GM21619 (cell line): ENCODE measurements at regions not wholly inside any gene's neighbourhood (a gene's known extent, or its start where the extent isn't known, plus 50 kb on each side); places are given as distances from the start of the nearest gene placed in this dataset.
"Not testable (repeated sequence)": the region's sequence is repeated elsewhere in the genome, so short reads cannot be mapped to it uniquely, and the experiment has no call there.

ENCODE experiments used
- ATAC-seq: cut with Tn5 transposase; IDR thresholded peaks from one replicate; pipeline ENCODE4 v1.9.1; 2021; ENCODE audit not compliant: unreplicated experiment

- no peak for ATAC-seq
Measured at GRCh38 chr3:177382944-177383343, 185.7 kb upstream of the TBL1XR1 start.

GRCh38 chr3:177385186-177385585 is 187.9 kb upstream of the TBL1XR1 start:
- ATAC-seq, result no peak

DNA sequence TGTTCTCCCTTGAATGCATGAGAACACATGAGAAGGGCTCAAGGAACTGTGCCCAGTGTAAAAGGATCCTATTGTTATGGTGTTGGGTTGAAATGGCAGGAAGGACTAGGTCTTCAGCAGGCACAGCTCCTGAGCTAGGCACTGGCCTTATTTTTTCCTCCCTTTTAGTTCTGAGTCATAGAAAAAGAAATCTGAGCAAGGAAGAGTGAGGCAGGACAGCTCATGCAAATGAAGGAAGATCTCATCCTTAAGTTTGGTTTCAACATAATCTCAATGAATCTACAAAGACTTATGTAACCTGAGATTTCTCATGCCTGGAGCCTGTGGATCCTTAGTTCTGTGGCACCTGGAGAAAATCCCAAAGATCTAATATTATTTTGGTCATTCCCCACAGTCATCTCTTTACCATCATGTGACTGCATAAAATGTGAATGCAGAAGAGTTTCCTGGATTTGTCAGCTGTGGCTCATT is 188.6 kb upstream of the TBL1XR1 start:
- no peak for ATAC-seq

DNA sequence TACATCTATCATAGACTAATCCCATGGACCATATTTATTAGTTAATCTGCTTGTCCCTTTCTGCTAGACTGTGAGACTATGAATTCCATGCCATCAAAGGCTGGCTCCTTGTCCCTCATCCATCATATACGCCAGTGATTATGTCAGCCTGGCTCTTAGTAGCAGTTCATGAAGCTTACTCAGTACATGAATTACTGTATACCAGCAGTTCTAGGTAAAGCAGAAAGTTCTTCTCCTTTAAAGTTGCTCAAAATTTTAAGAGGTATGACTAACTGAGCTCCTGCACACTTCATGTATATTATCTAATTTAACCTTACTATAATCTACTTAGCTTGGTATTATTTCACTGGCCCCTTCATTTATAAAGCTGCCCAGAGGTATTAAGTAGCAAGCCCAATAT is 190.9 kb upstream of the TBL1XR1 start:
- no peak for ATAC-seq

DNA sequence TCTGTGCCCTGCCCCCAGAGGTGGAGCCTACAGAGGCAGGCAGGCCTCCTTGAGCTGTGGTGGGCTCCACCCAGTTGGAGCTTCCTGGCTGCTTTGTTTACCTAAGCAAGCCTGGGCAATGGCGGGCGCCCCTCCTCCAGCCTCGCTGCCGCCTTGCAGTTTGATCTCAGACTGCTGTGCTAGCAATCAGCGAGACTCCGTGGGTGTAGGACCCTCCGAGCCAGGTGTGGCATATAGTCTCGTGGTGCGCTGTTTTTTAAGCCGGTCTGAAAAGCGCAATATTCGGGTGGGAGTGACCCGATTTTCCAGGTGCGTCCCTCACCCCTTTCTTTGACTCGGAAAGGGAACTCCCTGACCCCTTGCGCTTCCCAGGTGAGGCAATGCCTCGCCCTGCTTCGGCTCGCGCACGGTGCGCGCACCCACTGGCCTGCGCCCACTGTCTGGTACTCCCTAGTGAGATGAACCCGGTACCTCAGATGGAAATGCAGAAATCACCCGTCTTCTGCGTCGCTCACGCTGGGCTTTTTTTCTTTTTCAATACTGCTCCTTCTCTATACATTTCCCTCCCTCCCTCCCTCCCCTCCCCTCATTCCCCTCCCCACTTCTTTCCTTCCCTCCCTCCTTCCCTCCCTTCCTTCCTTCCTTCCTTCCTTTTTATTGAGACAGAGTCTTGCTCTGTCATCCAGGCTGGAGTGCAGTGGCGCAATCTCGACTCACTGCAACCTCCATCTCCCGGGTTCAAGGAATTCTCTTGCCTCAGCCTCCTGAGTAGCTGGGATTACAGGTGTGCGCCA is 197.1 kb upstream of the TBL1XR1 start:
- ATAC-seq, result not testable (repeated sequence)

DNA sequence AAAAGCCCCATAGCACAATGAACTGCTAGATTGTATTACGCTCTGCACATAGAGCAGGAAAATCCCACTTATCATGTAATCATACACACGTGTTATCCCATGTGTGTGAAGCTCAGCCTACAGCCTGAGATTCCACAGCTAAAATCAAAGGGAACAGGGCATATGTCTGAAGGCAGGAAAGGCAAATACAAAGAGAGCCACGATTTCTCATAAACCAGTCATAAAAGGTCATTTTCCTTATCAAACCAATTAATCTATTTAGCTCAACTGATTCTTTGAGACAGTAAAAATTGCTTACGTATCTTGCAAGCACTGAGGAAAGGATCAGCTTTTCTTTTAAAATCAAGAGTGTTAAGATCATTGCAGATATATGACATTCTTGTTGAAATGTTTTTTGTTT is 199.5 kb upstream of the TBL1XR1 start:
- ATAC-seq, result no peak

DNA sequence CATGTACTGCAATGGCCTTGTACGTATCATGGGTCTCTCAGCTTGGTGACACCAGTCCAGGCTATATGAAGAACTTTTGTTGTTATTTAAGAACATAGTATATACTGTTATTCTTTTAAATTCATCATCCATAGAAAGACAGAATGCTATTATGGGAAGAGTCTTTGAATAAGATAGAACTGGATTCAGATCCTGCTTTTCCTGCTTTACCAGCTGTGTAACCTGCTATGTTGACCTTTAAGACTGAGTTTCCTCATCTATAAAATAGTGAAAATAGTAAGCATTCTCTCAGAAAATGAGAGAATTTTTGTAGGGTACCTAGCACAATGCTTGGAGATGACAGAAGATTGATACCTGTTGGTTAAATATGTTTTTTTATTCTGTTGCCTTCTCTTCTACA is 204.1 kb upstream of the TBL1XR1 start:
- ATAC-seq, result no peak

- ATAC-seq, result no peak
Measured at GRCh38 chr3:177402533-177402932, 205.3 kb upstream of the TBL1XR1 start.

GRCh38 chr3:177405191-177405672 is 207.9 kb upstream of the TBL1XR1 start:
- no peak for ATAC-seq

DNA sequence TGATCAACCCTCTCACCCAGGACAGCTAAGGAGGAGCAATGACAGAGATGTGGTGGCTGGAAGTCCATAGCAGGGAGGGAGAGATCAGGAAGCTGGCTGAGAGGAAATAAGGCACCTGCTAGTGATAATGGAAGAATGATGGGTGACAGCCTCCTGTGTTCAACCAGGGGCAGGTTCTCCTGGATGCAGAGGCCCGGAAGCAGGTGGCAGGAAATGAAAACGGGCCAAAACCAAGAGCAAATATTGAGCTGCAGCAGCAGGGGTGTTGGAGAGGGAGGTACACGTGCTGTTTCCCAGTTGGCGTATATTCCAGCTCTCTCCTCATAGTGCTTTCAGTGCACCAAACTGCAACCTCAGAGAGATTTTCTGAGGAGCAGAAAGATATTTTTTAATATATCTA is 213.4 kb upstream of the TBL1XR1 start:
- no peak for ATAC-seq

- ATAC-seq, result no peak
Measured at GRCh38 chr3:177411201-177411600, 213.9 kb upstream of the TBL1XR1 start.

- not testable (repeated sequence) for ATAC-seq
Measured at GRCh38 chr3:177412677-177413170, 215.4 kb upstream of the TBL1XR1 start.

DNA sequence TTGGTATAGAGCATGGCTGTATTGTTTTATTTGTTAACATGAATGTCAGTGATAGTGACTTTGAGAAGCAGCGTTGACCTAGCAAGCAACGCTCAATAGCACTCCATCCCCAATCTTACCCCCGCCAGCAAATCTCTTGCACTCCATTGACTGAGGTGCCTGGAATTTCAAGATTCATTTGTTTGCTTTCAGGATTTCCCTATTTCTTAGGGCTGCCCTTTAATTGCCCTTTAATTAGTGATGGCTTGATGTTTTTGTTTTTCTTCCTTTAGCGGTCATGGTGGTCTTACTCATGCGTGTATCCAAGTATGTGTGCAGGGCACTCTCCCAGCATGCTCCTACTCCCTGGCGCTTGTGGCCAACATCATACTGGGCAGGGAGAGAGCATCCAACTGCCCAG is 216.8 kb upstream of the TBL1XR1 start:
- ATAC-seq, result no peak

- ATAC-seq, result no peak
Measured at GRCh38 chr3:177418787-177419186, 221.5 kb upstream of the TBL1XR1 start.

DNA sequence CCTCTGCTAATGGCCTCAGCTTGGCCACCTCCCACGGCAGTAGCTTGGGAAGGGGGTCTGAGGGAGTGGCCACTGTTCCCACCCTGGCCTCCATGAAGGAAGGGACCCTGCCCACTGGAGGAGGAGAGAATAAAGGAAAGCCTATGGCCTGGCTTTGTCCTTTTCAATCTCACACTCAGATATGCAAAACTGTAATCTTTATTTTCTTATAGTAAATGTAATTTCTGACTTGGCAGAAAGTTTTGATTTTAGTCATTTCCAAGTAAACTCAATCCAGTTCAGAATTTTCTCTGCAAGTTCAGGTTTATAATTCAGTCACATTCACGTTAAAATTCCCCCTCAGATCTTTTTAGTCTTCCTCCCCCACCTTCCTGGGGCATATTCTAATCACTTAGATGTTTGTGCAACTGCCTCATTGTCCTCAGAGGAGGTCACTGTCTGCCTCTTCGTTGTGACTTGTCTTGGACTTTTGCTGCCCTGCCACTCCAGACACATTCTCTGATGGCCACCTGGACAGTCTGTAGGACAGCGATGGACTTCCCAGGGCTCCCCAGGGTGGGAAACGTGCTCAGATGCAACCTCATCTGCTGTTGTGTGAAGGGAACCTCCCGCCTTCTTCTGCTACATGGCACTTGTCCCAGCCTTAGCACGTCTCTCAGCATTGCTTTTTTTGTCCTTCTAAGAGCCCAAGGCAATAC is 222.8 kb upstream of the TBL1XR1 start:
- ATAC-seq, result peak; percentile 58

DNA sequence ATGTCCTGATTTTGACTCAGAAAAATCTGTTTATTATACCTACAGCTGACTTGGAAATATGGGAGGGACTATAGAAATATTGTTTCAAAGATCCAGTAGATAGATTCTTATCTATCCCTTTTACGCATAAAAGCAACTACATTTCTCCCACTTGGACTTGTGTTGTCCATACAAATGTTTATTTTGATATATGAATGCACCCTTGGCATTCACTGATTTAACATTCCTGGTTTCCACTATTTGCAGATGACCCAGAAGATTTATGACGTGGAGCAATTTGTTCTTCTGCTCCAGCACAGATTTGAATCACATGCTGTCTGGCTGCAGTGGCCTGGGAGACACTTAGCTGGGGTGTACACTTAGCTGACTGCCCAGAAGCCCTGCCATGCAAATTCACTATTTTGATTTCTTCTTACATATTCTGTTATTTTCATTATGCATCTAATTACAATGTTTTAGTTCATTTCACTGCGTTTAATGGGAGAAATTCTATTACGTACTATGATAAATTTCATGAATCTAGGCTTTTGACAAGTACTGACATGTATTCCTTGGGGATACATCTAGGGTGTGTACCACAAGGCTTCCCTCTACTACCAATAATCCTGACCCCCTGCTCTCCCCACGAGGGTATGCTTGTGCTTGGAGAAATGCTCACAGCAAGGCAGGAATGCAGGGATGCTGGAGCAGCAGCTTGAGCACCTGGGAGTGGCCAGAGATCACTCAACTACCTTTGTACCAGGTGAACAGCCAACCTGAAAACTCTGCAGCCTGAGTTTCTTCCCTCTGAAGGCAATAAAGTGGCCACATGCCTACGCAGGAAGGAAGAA is 223.6 kb upstream of the TBL1XR1 start:
- no peak for ATAC-seq

DNA sequence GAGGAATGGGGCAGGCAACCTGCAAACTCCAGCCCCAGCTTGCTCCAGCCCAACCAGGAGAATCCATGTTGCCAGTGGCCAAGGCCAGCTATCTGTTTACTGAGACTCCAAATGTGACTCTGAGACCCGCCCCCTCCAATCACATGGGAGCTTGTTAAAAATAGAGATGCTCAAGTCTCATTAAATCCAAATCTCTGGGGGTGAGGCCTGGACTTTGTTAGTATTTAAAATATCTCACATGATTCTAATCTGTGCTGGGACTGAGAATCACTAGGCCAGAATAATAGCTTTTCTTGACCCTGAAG is 224.2 kb upstream of the TBL1XR1 start:
- no peak for ATAC-seq

GRCh38 chr3:177424521-177424920 is 227.2 kb upstream of the TBL1XR1 start:
- no peak for ATAC-seq

GRCh38 chr3:177425042-177425441 is 227.8 kb upstream of the TBL1XR1 start:
- ATAC-seq, result no peak

DNA sequence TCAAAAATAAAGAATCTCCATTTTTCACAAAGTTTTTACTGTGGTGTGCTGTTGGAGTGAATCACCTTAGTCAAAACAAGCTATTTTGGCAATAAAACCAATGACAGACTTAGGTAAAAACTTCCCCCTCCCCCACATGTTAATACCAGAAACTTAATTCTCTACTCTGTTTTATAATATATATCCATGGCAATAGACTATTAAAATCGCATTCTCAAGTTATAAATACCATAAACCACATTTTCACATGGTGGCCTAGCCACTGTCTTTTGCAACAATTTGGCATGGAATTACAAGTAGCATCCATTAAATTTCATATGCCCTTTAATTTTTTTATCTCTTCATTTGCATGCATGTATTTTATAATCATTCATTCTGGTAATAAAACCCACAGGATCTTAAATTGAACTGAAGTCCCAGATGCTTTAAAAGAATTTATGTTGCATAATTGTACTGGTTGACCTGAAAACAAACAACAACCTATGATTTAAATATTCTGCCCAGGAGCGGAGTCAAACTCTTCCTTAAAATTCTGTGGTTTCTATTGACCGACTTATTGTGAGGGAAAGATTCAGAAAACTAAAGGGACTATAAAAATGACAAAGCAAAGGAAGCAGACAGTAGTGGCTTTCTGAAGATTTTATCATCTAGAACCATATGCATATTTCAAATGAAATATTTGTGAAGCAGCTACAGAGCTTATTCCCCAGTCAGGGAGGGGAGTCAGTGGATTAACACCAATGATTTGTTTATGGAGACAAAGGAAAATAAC is 229.0 kb upstream of the TBL1XR1 start:
- ATAC-seq, result no peak
